ENCODE measurements at regions not wholly inside any gene's neighbourhood (a gene's known extent, or its start where the extent isn't known, plus 50 kb on each side); places are given as distances from the start of the nearest gene placed in this dataset.

GRCh38 chr2:78330193-78330592 is 695.3 kb upstream of the REG3G start:
- TF ChIP-seq POLR2A (IDR thresholded peaks at IDR 0.05) (no peak), CTCF (IDR thresholded peaks at IDR 0.05) (no peak)
